Embryonic facial prominence (tissue), 1 donor: ENCODE measurements at regions not wholly inside any gene's neighbourhood (a gene's known extent, or its start where the extent isn't known, plus 50 kb on each side); places are given as distances from the start of the nearest gene placed in this dataset.

Experiments
- DNase-seq: peaks from one replicate; pipeline ENCODE4 v3.0.0-alpha.2; 2016; ENCODE audit errors: extremely low spot score

DNA sequence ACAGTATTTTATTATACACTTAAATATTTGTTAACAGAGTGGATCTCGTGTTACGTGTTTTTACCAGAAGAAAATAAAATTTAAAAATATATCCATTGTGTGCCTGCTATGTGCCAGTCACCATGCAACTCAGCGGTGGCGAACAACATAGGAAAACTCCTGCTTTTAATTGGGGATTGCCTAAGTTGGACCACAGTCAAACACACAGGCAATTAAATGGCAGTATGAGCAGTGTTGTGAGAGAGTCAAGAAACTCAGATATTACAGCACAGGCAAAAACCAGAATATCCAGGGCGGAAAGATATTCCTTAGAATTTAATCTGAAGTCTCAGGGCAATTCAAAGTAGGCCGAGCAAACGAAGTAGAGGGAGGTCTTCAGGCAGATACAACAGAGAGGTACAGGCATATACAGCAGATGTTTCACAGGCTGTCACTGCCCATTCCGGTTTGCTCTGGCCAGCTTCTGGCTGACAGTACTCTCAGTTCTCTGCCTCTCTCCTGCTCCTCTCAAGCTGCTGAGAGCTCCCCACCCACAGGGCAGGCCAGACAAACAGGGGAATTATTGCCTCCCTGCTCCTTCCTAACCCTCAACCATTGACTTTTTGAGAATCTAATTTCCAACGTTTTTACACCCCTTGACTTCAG is 540.2 kb upstream of the TMEM132C start:
- no peak for DNase-seq

DNA sequence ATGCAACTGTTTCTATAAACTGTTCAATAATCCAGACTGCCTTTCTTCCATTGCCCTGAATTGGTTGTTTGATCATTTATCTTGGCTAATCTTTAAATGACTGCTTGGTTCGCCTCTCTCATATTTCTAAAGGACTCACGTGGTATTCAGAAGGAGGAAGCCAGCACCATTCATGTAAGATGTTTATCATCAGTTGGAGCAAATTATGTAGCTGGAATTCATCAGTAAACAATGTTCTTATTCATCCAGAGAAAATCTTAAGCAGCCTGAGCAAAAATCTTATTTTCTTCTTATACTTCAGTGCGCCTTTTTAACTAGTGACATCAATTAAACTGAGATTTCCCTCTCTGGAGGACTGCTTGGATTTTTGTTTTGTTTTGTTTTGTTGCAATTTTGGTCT is 538.7 kb upstream of the TMEM132C start:
- no peak for DNase-seq

DNA sequence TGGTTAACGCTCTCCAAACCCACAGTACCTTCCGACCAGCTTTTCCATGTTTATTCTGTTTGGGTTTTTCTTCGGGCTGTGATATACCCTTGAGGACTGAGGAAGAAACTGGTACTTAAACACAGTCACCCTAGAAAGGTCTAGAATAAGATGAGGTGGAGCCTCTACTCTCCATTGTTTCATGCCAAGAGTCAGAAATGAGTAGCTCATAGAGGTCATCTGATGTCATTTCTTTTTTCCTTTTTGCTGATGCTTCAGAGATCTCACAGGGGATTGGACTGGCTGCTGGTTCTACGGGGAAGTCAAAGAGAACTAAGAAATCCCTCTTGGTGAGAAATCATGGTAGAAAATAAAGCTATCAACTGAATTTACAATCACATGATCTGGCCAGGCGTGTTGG is 538.2 kb upstream of the TMEM132C start:
- DNase-seq: no peak

DNA sequence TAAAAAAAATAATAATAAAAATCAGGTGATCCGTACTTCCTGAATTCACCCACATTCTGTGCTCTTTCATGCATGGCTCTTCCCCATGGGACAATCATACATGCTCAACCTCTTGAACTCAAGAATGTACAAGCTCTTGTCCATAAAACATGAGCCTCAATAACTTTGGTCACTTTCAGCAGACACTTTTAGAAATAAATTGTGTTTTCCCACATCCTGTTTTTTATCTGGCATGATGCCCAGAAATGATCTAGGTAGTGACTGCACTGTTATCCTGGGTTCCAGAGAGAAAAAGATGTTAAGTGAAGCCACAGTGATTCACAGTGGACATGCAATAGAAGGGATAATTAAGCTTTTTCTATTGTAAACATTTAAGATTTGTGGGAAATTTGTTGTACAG is 537.6 kb upstream of the TMEM132C start:
- DNase-seq: no peak

DNA sequence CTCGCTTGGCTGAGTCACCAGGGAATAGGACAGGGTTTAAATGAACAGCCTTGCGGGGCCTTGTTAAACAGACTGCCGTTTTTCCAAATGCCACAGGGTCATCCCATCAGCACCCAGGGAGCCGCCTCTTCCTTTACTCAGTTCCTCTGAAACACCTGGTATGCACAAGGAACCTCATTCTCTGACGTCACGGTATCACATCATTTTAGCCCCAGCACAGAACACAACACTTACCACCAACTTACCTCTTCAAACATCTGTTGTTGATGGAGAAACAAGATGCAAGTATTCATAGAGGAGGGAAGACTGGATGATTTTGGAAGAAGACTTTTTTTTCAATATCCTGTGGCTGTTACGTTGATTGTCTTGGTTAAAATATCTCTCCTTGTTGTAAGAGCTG is 535.3 kb upstream of the TMEM132C start:
- no peak for DNase-seq

DNA sequence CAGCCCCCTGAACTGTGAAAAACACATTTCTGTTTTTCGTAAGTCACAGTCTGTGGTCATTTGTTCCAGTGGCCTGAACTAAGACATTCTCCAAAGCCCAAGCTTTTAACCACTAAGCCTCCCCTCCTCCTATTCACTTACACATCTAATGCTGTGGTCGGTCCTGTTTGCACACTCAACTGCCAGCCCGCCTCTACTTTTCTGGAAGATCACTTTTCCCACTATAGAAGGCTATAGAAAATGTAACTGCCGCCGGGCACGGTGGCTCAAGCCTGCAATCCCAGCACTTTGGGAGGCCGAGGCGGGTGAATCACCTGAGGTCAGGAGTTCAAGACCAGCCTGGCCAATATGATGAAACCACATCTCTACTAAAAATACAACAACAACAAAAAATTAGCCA is 524.7 kb upstream of the TMEM132C start:
- DNase-seq: no peak

DNA sequence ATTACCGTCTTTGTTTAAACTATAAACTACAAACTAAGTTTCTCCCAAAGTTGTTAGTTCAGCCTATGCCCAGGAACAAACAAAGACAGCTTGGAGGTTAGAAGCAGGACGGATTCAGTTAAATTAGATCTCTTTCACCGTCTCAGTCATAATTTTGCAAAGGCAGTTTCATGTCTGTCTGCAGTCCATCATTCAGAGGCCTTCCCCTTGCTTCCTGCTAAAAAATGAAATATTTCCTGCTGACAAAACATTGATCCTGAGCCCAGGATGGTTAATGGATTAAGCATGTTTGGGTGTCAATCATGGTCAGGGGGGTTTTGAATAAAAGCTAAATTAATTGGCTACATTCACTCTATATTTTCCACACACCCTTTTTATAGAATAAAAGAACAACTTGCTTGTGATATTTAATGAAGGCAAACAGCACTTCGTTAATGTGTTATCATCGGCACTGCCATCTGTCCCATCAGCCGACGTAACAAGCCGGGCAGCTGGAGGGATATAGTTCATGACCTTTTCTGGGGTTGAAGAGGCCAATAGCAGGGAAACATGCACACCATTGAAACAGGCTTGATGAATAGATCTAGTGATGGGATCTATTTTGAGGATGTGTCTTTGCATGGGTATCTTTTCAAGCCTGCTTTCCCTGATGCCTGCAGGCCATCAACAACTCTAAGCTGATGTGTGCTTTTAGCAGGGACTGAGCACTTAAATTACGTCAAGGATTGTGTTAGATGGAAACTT is 521.3 kb upstream of the TMEM132C start:
- no peak for DNase-seq

DNA sequence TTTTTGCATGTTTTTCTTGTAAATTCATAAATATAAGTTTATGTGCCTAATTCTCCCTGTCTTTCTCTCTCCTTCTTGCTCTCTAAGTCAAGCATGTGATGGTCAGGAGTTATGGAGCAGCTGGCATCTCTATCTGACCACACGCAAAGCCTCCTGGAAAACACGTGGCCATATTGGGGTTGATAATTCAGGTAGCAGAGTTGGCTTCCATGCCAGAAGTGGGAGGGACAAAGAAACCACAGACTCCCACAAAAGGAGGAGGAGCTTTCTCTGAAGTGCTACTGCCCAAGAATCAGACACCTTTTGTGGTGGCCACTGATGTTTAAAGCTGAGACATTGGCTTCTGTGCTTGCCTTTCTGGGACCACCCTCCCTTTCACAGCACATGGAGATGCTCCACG is 517.6 kb upstream of the TMEM132C start:
- no peak for DNase-seq

DNA sequence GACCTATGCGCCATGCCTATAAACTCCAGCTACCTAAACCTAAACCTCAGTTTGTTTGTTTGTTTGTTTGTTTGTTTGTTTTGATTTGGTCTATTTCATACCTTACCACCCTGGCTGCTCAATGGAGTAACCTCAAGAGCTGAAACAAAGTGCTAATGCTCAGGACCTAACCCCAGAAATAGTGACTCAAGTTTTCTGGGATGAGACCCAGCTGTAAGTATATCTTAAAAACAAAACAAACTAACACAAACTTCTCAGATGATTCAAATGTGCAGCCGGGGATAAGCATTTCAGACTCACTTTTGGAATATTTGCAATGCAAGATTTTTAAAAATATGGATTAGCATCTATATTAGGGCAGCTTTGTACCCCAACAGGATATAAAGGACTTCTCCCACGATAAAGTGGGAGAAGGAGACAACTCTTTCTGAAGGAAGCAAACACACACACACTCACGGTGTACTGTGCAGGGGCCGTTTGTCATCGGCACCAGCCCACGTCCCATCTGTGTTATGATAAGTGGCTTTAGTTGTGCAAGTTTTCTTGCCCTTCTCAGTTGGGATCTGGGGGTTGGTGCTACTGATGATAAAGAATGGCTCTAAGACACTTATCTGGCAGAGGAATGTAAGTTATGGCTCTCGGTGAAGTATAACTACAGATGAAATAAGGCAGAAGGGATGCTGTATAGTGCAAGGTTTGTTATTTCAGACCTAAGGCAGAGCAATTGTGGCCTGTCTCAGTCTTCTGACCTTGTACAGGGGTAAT is 516.7 kb upstream of the TMEM132C start:
- no peak for DNase-seq

DNA sequence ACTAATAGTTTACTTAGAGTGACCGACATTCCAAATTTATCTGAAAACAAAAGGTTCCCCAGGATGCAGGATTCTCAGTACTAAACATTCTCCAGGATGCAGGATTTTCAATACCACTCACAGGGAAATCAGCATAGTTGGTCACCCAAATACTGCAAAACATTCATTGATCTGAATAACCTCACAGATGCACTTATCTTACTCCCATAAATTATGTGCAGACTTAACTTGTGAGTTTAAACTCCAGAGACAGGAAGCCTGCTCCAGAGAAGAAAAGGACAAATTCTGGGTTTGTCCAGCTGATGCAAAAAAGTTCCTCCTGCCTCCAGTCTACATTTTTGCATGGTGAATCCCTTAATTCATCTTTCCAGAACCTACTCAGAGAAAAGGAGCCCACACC is 514.2 kb upstream of the TMEM132C start:
- DNase-seq: no peak

DNA sequence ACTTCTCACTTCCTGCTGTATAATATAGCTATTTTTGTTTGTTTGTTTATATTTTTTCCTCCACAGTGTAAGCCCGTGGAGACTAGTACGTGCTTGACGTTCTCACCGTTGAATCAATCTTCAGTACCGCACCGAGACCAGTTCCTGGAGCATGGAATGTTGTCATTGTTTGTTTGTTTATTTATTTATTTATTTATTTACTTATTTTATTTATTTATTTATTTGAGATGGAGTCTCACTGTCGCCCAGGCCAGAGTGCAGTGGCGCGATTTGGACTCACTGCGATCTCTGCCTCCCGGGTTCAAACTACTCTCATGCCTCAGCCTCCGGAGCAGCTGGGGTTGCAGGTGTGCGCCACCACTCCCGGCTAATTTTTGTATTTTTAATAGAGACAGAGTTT is 506.6 kb upstream of the TMEM132C start:
- DNase-seq: no peak

DNA sequence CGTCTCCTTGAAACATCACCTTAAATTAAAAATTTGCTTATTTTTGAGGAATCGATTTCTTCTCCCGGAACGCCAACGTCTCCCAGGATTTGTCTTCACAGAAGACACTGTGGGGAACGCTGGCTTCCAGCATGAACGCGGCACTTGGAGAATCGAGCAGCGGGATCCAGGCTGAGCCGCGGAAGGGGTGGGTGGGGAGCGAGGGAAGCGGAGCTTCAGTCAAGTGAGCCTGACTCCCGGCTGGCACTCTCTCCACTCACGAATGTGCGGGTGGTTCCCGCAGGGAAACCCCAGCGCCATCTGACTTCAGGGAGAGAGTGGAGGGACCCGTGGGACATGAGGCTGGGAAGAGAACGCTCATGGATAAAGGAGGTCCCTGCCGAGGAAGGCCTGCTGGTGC is 506.0 kb upstream of the TMEM132C start:
- DNase-seq: no peak

DNA sequence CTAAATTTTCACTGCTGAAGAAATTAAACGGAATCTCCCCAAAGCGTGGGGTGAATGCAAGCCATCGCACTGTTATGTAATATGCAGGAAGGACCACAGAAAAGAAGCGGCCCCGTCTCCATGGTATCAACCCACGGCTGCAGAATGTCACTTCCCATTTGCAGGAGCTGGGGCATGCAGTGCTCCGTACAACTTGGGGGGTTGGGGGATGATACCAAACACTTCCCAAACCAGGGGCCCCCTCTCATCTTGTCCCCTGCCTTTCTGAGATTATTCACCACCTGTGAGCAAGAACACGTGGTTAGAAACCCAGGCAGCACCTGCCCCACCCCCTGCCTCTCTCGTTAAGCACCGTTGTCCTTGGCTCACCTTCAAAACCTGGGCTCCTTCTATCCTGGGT is 505.1 kb upstream of the TMEM132C start:
- no peak for DNase-seq

DNA sequence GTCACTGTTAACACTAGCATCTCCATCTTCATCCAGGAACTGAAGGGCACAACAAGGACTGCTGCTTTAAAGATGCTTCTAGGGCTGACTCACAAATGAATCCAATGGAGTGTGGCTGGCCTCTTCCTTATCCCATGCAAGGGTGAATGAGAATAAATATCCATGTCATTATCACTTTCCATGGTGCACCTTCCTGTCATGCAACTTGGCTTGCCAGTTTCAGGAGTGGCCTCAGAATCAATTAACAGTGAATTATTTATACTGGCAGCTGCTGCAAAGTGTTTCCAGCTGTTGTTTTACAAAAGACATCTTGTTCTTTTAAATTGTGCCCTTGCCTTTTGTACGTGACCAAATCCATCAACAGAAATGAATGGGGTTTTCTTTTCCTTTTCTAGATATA is 499.3 kb upstream of the TMEM132C start:
- DNase-seq: no peak

DNA sequence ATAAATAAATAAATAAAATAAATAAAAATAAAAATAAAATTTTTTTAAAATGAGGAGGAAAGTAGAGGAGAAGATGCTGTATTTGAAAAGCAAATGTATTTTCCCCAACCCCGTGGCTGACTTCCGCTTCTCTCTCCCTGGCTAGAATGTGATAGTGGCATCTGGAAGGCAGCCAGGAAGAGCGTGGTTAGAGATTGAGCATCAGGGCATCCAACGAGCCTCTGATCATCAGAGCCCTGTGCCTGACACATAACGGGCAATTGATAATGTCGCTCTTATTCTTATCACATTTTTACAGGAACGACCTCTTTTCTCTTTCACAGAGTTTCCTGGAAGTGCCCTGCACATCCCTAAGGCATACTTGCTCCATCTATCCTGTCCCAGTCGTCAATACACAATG is 496.9 kb upstream of the TMEM132C start:
- no peak for DNase-seq

DNA sequence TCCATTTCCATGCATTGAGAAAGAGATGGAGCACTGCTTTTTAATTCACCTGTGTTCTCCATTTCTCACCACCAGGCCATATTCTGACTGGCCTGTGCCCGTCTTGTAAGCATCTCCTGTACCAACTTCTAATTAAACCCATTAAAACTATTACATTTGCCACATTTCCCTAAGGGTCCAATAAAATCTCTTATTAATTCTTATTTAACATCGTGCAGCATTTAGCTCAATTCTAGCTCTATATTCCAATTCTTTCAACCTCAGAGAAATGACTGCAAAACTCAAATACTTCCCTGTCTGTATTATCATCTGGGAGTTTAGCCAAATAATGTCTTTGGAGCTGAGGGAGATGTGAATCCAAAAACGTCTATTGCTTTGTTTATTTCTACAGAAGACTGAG is 495.4 kb upstream of the TMEM132C start:
- DNase-seq: no peak

DNA sequence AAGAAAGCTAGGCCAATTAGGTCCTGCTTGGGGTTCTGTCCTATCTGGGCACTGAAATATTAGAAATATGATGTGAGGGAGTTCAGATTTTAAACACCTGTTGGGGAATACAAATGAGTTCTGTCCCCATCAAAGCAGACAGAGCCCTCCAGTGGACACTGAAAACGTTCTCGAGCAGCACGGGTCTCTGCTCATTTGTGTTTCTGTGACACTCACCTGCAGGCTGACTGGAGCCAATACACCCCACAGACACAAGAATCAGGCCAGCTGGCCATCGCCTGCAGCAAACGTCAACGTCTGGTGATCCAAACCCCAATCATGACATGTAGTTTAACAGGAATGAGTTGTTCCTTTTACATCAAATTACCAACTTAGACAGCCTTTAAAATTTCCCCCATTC is 493.4 kb upstream of the TMEM132C start:
- no peak for DNase-seq

DNA sequence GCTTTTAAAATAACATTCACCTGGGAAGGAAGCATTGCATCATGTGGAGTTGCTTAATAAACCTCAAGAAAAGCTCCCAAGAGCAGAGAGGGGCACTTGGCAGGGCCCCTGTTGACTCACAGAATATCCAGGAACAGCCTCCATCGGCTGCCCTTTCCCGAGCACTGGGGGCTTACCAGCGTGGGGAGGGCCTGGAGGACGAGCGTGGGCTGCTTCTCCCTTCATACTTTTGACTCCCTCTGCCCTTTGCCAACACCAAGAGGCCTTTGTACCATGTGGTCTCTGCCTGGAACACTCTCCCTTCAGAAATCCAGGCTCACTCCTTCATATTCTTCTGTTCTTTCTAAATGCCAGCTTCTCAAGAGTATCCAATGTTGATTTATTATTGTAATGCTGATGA is 492.1 kb upstream of the TMEM132C start:
- DNase-seq: no peak

DNA sequence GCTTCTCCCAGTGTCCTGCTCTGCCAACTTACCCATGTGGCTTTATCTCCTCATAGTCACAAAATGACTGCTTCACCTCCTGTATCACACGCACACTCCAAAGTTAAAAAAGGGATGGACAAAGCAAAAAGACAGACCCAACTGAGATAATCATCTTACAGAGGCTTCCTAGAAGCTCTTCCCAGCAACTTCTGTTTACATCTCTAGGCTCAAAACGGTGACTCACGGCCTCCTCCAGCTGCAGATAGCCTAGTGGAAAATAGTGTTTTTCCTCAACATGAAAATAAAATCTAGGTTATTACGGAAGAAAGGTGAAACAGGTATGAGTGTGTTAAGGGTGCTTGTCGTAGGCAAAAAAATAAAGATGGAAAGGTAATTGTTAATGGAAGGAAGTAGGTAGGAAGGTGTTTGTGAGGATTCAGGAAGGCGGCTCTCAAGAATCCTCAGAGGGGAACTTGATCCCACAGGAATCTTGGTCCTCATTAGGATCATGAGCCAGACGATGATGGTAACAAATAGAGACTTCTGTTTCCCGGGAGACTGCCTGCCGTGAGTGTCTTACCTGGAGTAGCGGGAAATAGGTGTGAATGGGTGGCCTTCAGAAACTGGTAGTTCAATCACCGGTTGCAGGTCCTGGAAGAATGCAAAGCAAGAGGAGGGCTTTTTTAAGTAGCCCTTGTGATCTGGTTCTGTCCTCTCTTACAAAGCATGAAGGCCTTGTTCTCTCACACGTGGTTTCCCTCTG is 487.5 kb upstream of the TMEM132C start:
- DNase-seq: no peak

DNA sequence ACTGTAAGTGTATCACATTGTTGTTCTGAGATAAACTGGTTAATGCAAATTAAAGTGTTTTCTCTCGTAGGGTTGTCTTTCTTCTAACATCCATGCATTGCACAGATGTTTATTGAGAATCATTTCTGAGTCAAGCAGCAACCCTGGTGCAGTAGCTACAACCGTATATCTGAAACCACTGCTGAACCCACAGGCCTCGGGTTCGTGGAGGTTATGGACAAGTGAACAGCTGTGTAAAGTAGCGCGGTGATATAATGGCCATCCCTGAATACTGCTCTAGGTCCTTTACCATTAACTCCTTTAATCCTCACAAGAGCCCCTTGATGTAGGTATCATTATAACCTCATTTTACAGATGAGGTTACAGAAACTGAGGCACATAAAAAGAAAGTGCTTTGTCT is 486.1 kb upstream of the TMEM132C start:
- DNase-seq: no peak

DNA sequence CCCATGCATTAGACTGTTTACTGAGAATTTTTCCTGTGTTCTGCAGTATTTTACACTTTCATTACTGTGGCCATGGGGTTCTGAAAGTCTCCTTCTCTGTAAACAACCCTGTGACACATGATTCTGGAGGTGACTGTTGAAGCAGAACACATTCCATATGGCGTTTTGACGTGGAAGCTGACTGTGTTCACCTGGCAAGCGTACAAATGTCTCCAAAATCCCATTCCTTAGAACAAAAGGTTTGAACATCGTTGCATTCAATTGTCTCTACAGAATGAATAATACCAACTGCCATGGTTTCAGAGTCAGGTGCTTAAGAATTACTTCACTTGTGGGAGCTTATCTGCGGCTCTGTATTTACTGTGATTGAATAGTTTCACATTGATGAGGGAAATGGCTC is 485.6 kb upstream of the TMEM132C start:
- DNase-seq: no peak

DNA sequence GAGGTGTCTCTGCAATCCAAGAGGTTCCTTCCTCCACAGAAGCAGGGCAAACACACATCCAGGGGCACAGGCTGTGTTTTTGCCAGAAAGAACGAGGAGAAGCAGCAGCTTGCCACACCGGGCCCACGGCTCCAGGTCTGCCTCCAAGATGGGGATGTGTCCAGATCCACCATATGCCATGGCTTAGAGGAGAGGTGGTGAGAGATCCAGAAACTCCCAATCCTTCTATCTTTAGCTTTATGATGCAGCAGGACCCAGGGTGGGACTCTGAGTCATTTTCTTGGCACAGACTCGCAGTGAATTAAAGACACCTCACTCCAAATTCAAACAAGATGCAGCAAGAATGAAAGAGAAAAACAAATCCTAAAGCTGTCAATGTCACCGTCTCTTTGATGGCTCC is 481.4 kb upstream of the TMEM132C start:
- peak; percentile 9 for DNase-seq
